ENCODE measurements at regions not wholly inside any gene's neighbourhood (a gene's known extent, or its start where the extent isn't known, plus 50 kb on each side); places are given as distances from the start of the nearest gene placed in this dataset.
"Not testable (repeated sequence)": the region's sequence is repeated elsewhere in the genome, so short reads cannot be mapped to it uniquely, and the experiment has no call there.

GRCh38 chr18:40365526-40365925, 1589.5 kb upstream of the PIK3C3 start:
- no peak for DNase-seq (ENCODE audit: low spot score)

DNA sequence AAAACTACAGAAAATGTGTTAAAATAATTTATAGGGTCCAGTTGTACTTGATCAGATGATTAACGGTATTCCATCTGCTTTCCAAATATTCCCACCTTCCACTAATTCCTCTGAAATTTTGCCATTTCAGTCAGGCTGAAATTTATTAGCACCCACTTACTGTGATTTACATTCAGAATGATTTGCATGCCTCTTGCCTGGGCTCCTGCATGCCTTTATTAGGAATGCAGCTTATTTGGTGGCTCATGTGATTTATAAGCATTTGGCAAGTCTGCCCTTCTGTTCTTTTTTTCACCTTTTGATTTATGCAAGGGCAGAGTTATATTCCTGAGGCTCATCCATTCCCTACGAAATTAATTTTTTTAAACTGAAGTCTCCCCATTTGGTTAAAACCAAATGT, 1594.5 kb upstream of the PIK3C3 start:
- no peak for DNase-seq (ENCODE audit: low spot score)

GRCh38 chr18:40357536-40357935, 1597.5 kb upstream of the PIK3C3 start:
- DNase-seq (ENCODE audit: low spot score), result no peak

- DNase-seq (ENCODE audit: low spot score), result no peak
Observed at GRCh38 chr18:40356168-40356567, 1598.9 kb upstream of the PIK3C3 start.

GRCh38 chr18:40355726-40356125, 1599.3 kb upstream of the PIK3C3 start:
- no peak for DNase-seq (ENCODE audit: low spot score)

- no peak for DNase-seq (ENCODE audit: low spot score)
Observed at GRCh38 chr18:40348196-40348595, 1606.8 kb upstream of the PIK3C3 start.

DNA sequence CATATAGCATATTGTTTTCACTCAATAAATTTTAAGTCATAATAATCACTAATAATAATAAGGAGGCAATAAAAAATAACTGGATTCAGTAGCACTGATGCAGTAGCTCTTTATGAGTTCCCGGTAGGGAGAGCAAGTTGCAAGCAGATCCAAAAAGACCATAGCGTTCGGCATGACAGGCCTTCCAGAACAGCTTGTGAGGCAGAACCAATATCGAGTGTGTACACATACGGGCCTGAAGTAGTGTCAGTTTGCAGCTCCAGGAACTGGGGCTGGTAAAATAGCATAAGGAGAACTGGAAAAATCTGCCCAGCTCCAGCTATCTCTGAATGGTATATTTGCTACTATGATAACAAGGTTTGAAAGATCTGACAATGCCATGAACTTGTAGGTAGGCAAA, 1607.8 kb upstream of the PIK3C3 start:
- DNase-seq (ENCODE audit: low spot score), result no peak

GRCh38 chr18:40346146-40346545, 1608.9 kb upstream of the PIK3C3 start:
- DNase-seq (ENCODE audit: low spot score), result no peak

DNA sequence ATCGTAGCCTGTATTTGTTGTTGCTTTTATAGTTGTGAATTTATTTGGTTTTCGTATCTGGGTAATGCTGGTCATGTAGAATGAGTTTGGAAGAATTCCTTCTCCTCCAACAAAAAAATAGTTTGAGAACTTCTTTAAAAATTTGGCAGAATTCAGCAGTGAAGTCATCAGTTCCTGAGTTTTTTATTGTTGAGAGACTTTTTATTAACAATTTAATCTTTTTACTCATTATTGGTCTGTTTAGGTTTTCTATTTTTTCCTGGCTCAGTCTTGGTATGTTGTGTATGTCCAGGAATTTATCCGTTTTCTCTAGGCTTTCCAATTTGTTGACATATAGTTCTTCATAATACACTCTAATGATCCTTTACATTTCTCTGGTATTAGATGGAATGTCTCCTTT, 1613.3 kb upstream of the PIK3C3 start:
- no peak for DNase-seq (ENCODE audit: low spot score)

DNA sequence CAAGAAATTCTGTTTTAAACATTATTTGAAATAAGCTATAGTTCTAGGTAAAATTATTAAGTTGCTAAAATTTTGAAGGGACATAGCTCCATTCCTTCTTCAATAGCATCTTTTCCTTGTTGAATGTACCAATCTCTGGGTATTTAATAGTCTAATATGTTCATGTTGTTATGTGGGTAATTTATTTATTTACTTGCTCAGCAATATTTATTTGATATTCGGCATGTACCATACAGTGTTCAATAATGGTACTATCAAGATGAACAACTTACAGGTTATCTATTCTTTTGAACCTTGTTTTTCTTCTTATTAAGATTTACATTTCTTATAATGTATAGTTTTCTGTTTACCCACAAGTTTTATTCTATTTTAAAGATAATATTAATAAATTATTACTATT, 1616.8 kb upstream of the PIK3C3 start:
- DNase-seq (ENCODE audit: low spot score), result no peak

DNA sequence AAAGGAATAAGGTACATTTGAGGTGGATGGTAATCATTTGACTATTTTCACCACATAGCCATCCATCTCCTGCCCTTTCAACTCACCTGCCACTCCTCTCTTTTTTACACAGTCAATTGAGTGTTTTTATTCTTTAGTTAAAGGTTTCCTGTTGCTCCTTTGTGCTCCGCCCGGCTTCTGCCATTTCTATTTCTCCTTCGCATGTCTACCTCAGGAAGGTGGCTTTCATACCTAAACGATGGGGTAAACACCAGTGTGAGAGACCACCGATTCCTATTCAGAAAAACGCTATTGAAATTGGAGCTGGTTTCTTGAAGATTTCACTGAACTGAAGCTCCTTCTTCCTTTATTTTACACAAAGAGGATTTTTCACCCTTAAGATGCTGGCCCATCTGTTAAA, 1628.0 kb upstream of the PIK3C3 start:
- no peak for DNase-seq (ENCODE audit: low spot score)

- no peak for DNase-seq (ENCODE audit: low spot score)
Observed at GRCh38 chr18:40325988-40326387, 1629.0 kb upstream of the PIK3C3 start.

DNA sequence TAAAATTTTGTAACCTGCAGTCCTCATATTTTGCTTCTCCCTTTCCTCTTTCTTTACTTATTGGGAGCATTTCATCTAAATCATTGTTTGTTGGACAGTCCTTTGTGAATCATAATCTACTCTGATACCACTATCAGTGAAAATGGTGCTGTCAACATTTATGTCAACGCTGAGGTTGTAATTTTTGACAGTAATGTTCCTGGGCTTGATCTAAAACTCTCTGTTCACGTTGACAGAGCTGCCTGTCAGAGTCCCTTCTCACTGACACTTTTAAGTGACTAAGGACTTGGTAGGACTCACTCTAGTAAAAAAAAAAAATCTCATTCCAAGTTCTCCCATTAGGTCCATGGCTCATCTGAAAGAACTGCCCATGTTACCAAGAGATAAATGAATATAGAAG, 1640.8 kb upstream of the PIK3C3 start:
- no peak for DNase-seq (ENCODE audit: low spot score)

GRCh38 chr18:40313030-40313642, 1641.9 kb upstream of the PIK3C3 start:
- DNase-seq (ENCODE audit: low spot score), result no peak

DNA sequence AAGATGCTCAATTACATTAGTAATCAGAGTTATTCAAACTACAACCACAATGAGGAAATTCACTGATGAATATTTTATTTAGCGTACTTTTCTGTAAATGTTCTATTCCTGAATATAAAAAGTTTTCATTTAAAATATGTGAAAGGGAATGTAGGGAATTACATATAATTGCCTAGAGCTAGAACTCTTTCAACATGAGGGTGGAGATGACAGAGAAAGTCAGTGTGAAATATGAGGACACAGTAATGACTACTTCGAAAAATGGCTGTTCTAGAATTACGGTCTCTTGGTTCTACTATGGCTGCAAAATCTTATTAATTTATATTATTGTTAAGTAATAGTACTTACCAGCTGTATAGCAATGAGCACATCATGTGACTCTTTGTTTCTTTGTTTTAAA, 1647.4 kb upstream of the PIK3C3 start:
- no peak for DNase-seq (ENCODE audit: low spot score)

DNA sequence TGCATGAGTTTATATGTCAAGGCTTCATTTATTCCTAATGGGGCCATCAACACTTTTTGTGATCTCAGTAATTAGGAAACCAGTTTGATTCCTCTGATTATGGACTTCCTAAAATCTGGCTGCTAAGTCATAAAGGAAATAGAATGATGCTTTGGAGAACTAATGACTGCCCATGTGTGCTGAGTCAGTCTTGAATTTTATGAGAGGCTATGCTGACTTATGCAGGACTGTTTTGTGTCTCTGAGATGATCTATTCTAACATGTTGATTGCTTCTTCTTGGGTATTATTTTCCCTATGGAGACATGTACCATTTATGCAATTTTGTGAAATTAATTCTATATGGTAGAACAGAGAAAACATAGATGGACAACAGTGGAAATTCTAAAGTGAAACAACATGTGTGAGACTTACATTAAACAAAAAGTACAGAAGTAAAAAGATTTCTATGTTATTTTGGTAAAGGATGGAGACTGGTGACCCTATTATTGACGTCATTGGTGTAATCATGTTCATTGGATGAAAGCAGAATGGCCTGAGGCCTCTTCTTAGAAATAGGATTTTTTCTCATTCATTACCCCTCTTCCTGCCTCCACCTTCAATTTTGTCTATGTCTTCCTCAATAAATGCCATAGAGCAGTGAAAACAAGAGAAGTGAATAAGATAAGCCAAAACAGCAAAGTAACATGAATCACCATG, 1658.2 kb upstream of the PIK3C3 start:
- DNase-seq (ENCODE audit: low spot score), result no peak

DNA sequence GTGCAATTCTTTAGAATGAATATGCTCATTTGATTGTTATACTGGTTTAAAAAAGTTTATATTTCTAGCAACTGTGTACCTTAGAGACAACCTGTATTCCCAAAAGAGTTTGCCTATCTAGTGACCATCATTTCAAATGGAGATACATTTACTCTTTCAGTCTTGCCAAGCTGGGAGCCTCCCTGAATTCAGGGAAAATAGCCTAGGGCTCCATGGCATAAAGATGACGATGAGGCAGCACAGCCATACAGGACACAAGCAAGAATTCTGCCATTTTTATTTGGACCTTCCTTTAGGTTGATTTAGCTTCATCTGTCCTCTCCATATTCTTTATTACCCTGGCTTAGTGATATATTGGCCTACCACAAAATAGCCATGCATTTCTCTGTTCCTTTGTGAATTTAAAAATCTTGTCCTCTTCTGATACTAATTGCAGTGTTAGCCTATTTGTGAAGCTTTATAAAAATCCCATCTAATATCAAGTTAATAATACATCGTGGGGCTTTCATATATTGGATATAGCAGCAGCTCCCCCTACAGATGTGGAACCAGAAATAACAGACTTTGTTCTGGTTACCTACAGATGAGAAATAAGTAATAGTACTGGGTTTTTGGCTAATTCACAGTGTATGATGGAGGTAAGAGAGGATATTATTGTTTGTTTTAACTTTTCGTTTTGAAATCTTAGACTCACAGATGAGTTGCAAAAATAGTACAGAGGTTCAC, 1661.9 kb upstream of the PIK3C3 start:
- no peak for DNase-seq (ENCODE audit: low spot score)

- DNase-seq (ENCODE audit: low spot score), result no peak
Observed at GRCh38 chr18:40283560-40283959, 1671.5 kb upstream of the PIK3C3 start.

- not testable (repeated sequence) for DNase-seq (ENCODE audit: low spot score)
Observed at GRCh38 chr18:40281356-40281755, 1673.7 kb upstream of the PIK3C3 start.

DNA sequence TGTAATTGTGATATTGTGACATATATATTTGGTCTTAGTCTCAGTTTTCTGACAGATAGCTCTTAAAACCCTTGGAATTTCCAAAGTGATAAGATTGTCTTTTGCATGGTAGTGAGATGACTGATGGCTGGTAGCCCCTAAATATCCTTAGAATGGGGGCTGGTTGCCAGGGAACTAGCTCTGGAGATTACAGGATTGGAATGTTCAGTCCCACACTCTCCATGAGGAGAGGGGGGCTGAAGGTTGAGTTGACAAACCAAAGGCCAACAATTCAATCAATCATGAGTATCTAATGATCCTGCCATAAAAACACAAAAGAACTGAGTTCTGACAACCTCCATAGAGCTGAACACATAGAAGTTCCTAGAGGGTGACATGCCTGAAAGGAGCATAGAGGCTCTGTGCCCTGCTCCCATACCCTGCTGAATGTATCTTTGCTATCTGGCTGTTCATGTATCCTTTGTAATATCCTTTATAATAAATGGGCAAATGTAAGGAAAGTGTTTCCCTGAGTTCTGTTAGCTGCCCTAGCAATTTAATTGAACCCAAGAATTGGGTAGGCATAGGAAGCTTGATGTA, 1680.3 kb upstream of the PIK3C3 start:
- no peak for DNase-seq (ENCODE audit: low spot score)

DNA sequence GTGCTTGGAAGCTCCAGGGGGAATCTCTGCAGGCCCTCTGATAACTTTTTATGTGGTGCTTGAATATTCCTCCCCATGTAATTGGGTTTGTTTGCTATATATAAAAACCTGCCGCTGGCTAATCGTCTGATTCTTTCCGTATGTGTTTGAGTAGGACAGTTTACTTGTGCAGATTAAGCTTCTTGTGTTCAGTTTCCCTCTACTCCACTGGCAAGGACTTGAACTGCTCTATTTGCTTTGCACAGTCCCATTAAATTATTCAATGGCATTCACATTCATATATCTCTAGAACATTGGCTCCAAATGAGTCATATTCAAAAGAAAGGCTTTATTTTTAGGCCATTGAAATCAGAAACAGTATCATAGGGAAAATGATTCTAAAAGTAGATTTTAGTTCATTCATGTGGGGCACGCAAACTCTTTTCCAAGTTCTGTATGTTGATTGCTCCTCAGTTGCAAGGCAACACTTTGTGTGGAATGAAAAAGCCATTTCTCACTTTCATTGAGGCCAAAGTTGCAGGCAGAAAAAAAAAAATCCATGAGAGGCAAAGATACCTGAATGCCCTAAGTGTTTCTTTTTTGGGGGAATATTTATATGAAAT, 1682.3 kb upstream of the PIK3C3 start:
- no peak for DNase-seq (ENCODE audit: low spot score)

GRCh38 chr18:40259115-40259835, 1695.8 kb upstream of the PIK3C3 start:
- DNase-seq (ENCODE audit: low spot score), result no peak

Measured in CD4-positive, alpha-beta T cell treated with Interleukin-15 for 4 hours (primary cell).